ENCODE measurements at regions not wholly inside any gene's neighbourhood (a gene's known extent, or its start where the extent isn't known, plus 50 kb on each side); places are given as distances from the start of the nearest gene placed in this dataset.

DNA sequence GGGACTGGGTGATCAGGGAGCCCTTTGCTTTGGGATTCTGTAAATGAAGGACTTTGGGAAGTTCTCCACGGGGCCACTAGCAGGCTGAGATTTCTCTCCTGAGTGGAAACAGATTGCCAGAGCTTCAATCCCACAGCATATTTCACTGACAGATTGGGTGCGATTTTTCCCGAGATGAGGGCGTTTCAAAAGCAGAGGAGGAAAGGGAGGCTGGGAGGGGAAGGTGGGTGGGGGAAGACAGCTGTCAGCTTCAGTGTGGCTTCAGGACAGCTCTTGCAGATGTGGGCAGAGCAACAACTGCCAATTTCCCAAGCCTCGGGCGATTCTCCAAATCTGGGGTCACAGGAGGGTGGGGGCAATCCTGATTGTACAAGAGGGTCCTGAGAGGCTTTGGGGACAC lies 258.5 kb upstream of the ADRA1B start:
- TF ChIP-seq, protein P1, sequence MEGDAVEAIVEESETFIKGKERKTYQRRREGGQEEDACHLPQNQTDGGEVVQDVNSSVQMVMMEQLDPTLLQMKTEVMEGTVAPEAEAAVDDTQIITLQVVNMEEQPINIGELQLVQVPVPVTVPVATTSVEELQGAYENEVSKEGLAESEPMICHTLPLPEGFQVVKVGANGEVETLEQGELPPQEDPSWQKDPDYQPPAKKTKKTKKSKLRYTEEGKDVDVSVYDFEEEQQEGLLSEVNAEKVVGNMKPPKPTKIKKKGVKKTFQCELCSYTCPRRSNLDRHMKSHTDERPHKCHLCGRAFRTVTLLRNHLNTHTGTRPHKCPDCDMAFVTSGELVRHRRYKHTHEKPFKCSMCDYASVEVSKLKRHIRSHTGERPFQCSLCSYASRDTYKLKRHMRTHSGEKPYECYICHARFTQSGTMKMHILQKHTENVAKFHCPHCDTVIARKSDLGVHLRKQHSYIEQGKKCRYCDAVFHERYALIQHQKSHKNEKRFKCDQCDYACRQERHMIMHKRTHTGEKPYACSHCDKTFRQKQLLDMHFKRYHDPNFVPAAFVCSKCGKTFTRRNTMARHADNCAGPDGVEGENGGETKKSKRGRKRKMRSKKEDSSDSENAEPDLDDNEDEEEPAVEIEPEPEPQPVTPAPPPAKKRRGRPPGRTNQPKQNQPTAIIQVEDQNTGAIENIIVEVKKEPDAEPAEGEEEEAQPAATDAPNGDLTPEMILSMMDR (IDR thresholded peaks at IDR 0.05): no peak
- no peak for TF ChIP-seq POLR2A (IDR thresholded peaks at IDR 0.05)
